ENCODE measurements at regions not wholly inside any gene's neighbourhood (a gene's known extent, or its start where the extent isn't known, plus 50 kb on each side); places are given as distances from the start of the nearest gene placed in this dataset.

GRCh38 chr13:74860789-74861188 lies 621.2 kb downstream of the TBC1D4 start:
- no peak for DNase-seq (ENCODE audit: insufficient read length, low spot score)
- TF ChIP-seq POLR2A (IDR thresholded peaks at IDR 0.05; ENCODE audit: low read depth, low read length): no peak
- no peak for FAIRE-seq

GRCh38 chr13:74850893-74851292 lies 631.1 kb downstream of the TBC1D4 start:
- FAIRE-seq (no peak), DNase-seq (ENCODE audit: insufficient read length, low spot score) (no peak)
- no peak for TF ChIP-seq POLR2A (IDR thresholded peaks at IDR 0.05; ENCODE audit: low read depth, low read length)

- TF ChIP-seq POLR2A (IDR thresholded peaks at IDR 0.05; ENCODE audit: low read depth, low read length): no peak
- DNase-seq (ENCODE audit: insufficient read length, low spot score): no peak
- FAIRE-seq: no peak
These were observed 634.0 kb downstream of the TBC1D4 start for GRCh38 chr13:74847966-74848365.

GRCh38 chr13:74845806-74846205 lies 636.2 kb downstream of the TBC1D4 start:
- DNase-seq (ENCODE audit: insufficient read length, low spot score) (no peak), FAIRE-seq (no peak)
- TF ChIP-seq POLR2A (IDR thresholded peaks at IDR 0.05; ENCODE audit: low read depth, low read length): no peak

- no peak for TF ChIP-seq POLR2A (IDR thresholded peaks at IDR 0.05; ENCODE audit: low read depth, low read length)
- no peak for FAIRE-seq
- DNase-seq (ENCODE audit: insufficient read length, low spot score): no peak
These were observed 640.3 kb downstream of the TBC1D4 start for GRCh38 chr13:74841651-74842050.

GRCh38 chr13:74841123-74841522 lies 640.8 kb downstream of the TBC1D4 start:
- DNase-seq (ENCODE audit: insufficient read length, low spot score): no peak
- no peak for FAIRE-seq
- TF ChIP-seq POLR2A (IDR thresholded peaks at IDR 0.05; ENCODE audit: low read depth, low read length): no peak

- FAIRE-seq: no peak
These were observed 642.3 kb downstream of the TBC1D4 start for GRCh38 chr13:74839656-74840055.

GRCh38 chr13:74838096-74838495 lies 643.9 kb downstream of the TBC1D4 start:
- DNase-seq (ENCODE audit: insufficient read length, low spot score): no peak
- FAIRE-seq: no peak
- TF ChIP-seq POLR2A (IDR thresholded peaks at IDR 0.05; ENCODE audit: low read depth, low read length): no peak

More at GRCh38 chr13:74839656-74840055, 642.3 kb downstream of the TBC1D4 start:
- DNase-seq (ENCODE audit: insufficient read length, low spot score): no peak
- no peak for TF ChIP-seq POLR2A (IDR thresholded peaks at IDR 0.05; ENCODE audit: low read depth, low read length)

- TF ChIP-seq POLR2A (IDR thresholded peaks at IDR 0.05; ENCODE audit: low read depth, low read length): no peak
- FAIRE-seq: no peak
These were observed 645.3 kb downstream of the TBC1D4 start for GRCh38 chr13:74836628-74837027.

GRCh38 chr13:74835579-74835978 lies 646.4 kb downstream of the TBC1D4 start:
- TF ChIP-seq POLR2A (IDR thresholded peaks at IDR 0.05; ENCODE audit: low read depth, low read length): no peak
- FAIRE-seq (no peak), DNase-seq (ENCODE audit: insufficient read length, low spot score) (no peak)

More at GRCh38 chr13:74836628-74837027, 645.3 kb downstream of the TBC1D4 start:
- DNase-seq (ENCODE audit: insufficient read length, low spot score): no peak

GRCh38 chr13:74825938-74826246 lies 656.1 kb downstream of the TBC1D4 start:
- DNase-seq (ENCODE audit: insufficient read length, low spot score) (no peak), FAIRE-seq (no peak)
- no peak for TF ChIP-seq POLR2A (IDR thresholded peaks at IDR 0.05; ENCODE audit: low read depth, low read length)

GRCh38 chr13:74825152-74825937 lies 656.6 kb downstream of the TBC1D4 start:
- TF ChIP-seq POLR2A (IDR thresholded peaks at IDR 0.05; ENCODE audit: low read depth, low read length): no peak
- DNase-seq (ENCODE audit: insufficient read length, low spot score): no peak
- FAIRE-seq: peak; percentile 81

GRCh38 chr13:74820809-74821208 lies 661.2 kb downstream of the TBC1D4 start:
- DNase-seq (ENCODE audit: insufficient read length, low spot score): no peak
- FAIRE-seq: no peak

GRCh38 chr13:74819549-74819948 lies 662.4 kb downstream of the TBC1D4 start:
- no peak for DNase-seq (ENCODE audit: insufficient read length, low spot score)
- TF ChIP-seq POLR2A (IDR thresholded peaks at IDR 0.05; ENCODE audit: low read depth, low read length): no peak
- FAIRE-seq: no peak

More at GRCh38 chr13:74820809-74821208, 661.2 kb downstream of the TBC1D4 start:
- no peak for TF ChIP-seq POLR2A (IDR thresholded peaks at IDR 0.05; ENCODE audit: low read depth, low read length)

GRCh38 chr13:74816737-74817136 lies 665.2 kb downstream of the TBC1D4 start:
- TF ChIP-seq POLR2A (IDR thresholded peaks at IDR 0.05; ENCODE audit: low read depth, low read length): no peak
- no peak for FAIRE-seq
- DNase-seq (ENCODE audit: insufficient read length, low spot score): no peak
